ENCODE measurements at regions not wholly inside any gene's neighbourhood (a gene's known extent, or its start where the extent isn't known, plus 50 kb on each side); places are given as distances from the start of the nearest gene placed in this dataset.

DNA sequence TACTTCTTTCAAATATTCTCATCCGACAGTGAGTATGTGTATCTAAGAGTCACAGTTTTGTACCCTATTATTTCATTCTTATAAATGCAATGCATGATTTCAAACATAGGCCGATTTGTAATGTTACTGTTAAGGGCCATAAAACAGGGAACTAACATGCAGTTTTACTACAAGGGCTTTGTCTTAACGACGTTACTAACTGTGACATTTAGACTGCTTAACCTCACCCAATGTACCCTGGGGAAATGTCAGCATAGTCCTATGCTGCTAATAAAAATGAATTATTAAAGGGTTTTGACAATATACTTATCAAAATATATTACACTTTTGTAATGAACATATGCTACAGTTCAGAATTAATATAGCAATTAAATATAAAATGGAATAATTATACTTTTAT is 74.8 kb upstream of the CPXCR1 start:
- TF ChIP-seq, protein P1, sequence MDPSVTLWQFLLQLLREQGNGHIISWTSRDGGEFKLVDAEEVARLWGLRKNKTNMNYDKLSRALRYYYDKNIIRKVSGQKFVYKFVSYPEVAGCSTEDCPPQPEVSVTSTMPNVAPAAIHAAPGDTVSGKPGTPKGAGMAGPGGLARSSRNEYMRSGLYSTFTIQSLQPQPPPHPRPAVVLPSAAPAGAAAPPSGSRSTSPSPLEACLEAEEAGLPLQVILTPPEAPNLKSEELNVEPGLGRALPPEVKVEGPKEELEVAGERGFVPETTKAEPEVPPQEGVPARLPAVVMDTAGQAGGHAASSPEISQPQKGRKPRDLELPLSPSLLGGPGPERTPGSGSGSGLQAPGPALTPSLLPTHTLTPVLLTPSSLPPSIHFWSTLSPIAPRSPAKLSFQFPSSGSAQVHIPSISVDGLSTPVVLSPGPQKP (IDR thresholded peaks at IDR 0.05; ENCODE audit: borderline replicate concordance, low read depth, low read length) = no peak
- TF ChIP-seq MXI1 (IDR thresholded peaks at IDR 0.05; ENCODE audit: borderline replicate concordance, low read depth, low read length) = no peak
- TF ChIP-seq FOS (IDR thresholded peaks at IDR 0.05; ENCODE audit: low read depth, low read length) = no peak
- no peak for TF ChIP-seq MAFK (IDR thresholded peaks at IDR 0.05; ENCODE audit: low read depth, low read length)
- TF ChIP-seq POLR2A (IDR thresholded peaks at IDR 0.05; ENCODE audit: low read depth, low read length) = no peak
- TF ChIP-seq RAD21 (IDR thresholded peaks at IDR 0.05; ENCODE audit: low read length) = no peak
- TF ChIP-seq SMC3 (IDR thresholded peaks at IDR 0.05; ENCODE audit: low read depth, low read length) = no peak
- TF ChIP-seq MAZ (IDR thresholded peaks at IDR 0.05; ENCODE audit: borderline replicate concordance, low read depth, low read length) = no peak
- intact Hi-C loops (cut with micrococcal nuclease) (no loop called here), dilution Hi-C loops (cut with HindIII; ENCODE audit: low sequenced_read_pairs, unreplicated experiment) (no loop called here), in situ Hi-C loops (cut with MboI; ENCODE audit: low sequenced_read_pairs) (no loop called here)
- Histone ChIP-seq H4K5ac (ENCODE audit: low read depth, low read length) (no peak overlapping the region), H3K4me2 (ENCODE audit: low read depth, low read length) (no peak overlapping the region), H3K27me3 (ENCODE audit: control insufficient read depth, insufficient read depth, low read length) (peaks cover 2% of the 10 kb centered on the region; the same call in 1 of the 2 replicates), H3K36me3 (ENCODE audit: control insufficient read depth, insufficient read depth, low read length) (no peaks in the 10 kb centered on the region), H3K56ac (ENCODE audit: extremely low read depth, insufficient read depth, low read length) (no peak overlapping the region), H2AK9ac (replicated peaks; ENCODE audit: low read depth, low read length, poor library complexity) (no peak overlapping the region), H2BK120ac (ENCODE audit: low read depth, low read length) (no peak overlapping the region), H3K4me1 (ENCODE audit: control insufficient read depth, insufficient read depth, low read length) (no peaks in the 10 kb centered on the region), H3K4ac (ENCODE audit: low read depth, low read length) (no peak overlapping the region), H3K79me1 (ENCODE audit: low read depth in 1 of 2, low read length in 2 of 2) (no peaks in the 10 kb centered on the region), H2AFZ (replicated peaks; ENCODE audit: low read length, poor library complexity) (no peak overlapping the region), H3K9ac (ENCODE audit: low read depth, low read length) (no peak overlapping the region), H3K9me3 (ENCODE audit: control insufficient read depth, insufficient read depth, low read length) (0 out of 2 replicates have a peak, but pooled peaks cover 2% of the 10 kb centered on the region), H4K91ac (ENCODE audit: insufficient read depth, low read depth, low read length) (no peak overlapping the region), H3K4me3 (ENCODE audit: insufficient read depth, low read depth, low read length) (no peak overlapping the region), H2BK20ac (ENCODE audit: low read depth, low read length) (no peak overlapping the region), H3K23ac (ENCODE audit: low read depth, low read length) (no peak overlapping the region), H4K8ac (ENCODE audit: low read depth in 2 of 2, low read length in 2 of 2) (no peak overlapping the region), H3K27ac (ENCODE audit: insufficient read depth, low read length) (no peak overlapping the region), H2BK5ac (ENCODE audit: low read depth, low read length, poor library complexity, severe bottlenecking) (no peak overlapping the region), H3K18ac (ENCODE audit: low read depth, low read length) (no peak overlapping the region), H3K14ac (replicated peaks; ENCODE audit: low read depth, low read length) (no peak overlapping the region), H3K9me1 (ENCODE audit: insufficient read depth, low read length) (no peaks in the 10 kb centered on the region), H4K20me1 (ENCODE audit: insufficient read depth, low read length) (no peaks in the 10 kb centered on the region), H2BK15ac (ENCODE audit: low read depth, low read length) (no peak overlapping the region), H2AK5ac (ENCODE audit: low read depth, low read length) (no peak overlapping the region)
- 33% methylated on average over 1 of the region's 4 CpGs; no CpG with 5 or more reads in 1 of the 2 experiments for WGBS, 2 experiments (ENCODE audit: extremely low coverage in 2 of 2, insufficient read length in 1 of 2)
- DNase-seq (no peak), ATAC-seq (ENCODE audit: low read depth) (no peak)
- ChIA-PET POLR2A (ENCODE audit: unreplicated experiment) (no interaction called here), CTCF (no interaction called here)
- no TSS peak for BruUV-seq (replicated peaks)
